ENCODE measurements at regions not wholly inside any gene's neighbourhood (a gene's known extent, or its start where the extent isn't known, plus 50 kb on each side); places are given as distances from the start of the nearest gene placed in this dataset.

DNA sequence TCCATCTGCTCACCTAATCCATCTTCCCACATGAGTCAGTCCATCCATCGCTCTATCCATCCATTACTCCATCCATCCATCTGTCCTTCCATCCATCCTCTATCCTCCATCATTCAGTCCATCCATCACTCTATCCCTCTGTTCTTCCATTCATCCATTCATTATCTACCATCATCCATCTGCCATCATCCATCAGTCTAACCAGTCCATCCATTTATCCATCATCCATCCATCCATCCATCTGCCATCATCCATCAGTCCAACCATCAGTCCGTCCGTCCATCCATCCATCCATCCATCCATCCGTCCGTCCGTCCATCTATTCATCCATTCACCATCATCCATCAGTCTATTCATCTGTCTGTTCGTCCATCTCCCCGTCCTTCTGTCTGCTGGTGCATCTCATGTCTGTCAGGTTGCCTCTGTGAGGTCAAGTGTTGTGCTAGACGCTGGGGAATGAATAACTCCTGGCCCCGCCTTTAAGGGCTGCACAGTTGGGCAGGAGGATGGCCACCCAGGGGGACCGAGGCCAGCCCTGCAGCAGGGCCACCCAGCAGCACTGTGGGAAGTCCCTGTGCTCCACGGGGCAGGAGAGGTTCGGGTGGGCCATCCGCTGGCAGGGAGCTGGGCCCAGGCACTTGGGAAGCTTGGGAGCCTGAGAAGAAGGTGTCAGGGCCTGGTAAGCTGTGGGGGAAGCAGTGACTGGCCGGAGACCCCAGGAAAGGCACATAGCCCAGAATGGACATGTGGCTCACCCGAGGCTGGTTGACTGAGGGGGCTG lies 137.1 kb downstream of the CTTN start:
- Histone ChIP-seq H3K9me3 (ENCODE audit: low read length) (no peaks in the 10 kb centered on the region), H4K20me1 (ENCODE audit: insufficient read depth) (no peaks in the 10 kb centered on the region), H3K27ac (ENCODE audit: low read length) (no peak overlapping the region), H3K36me3 (ENCODE audit: insufficient read depth, low read length) (no peaks in the 10 kb centered on the region), H3K9me2 (ENCODE audit: insufficient read depth, low read length) (no peaks in the 10 kb centered on the region), H3K79me2 (replicated peaks; ENCODE audit: insufficient read depth, low read length) (no peaks in the 10 kb centered on the region), H3K4me2 (ENCODE audit: low read length) (no peak overlapping the region), H3F3A (ENCODE audit: insufficient read depth, low read length, poor library complexity, severe bottlenecking) (no peaks in the 10 kb centered on the region), H3K9ac (ENCODE audit: low read length) (no peak overlapping the region), H3K27me3 (ENCODE audit: insufficient read depth, low read depth, low read length) (no peaks in the 10 kb centered on the region), H2AFZ (ENCODE audit: low read depth, low read length) (no peak overlapping the region), H3K4me3 (ENCODE audit: low read length) (no peak overlapping the region)
- TF ChIP-seq RAD21 (conservative IDR thresholded peaks at IDR 0.05) = no peak
- no peak for TF ChIP-seq CTCF (IDR thresholded peaks at IDR 0.05; ENCODE audit: poor library complexity, severe bottlenecking)
- no peak for TF ChIP-seq POLR2AphosphoS5 (IDR thresholded peaks at IDR 0.05)
- no peak for TF ChIP-seq REST (IDR thresholded peaks at IDR 0.05; ENCODE audit: borderline replicate concordance)
- no peak for TF ChIP-seq MXI1 (conservative IDR thresholded peaks at IDR 0.05; ENCODE audit: poor library complexity, severe bottlenecking)
- TF ChIP-seq EZH2 (IDR thresholded peaks at IDR 0.05; ENCODE audit: borderline replicate concordance, insufficient read depth, low read length, poor library complexity, severe bottlenecking) = no peak
- TF ChIP-seq TAF1 (IDR thresholded peaks at IDR 0.05; ENCODE audit: low read depth) = no peak
- TF ChIP-seq SMC3 (conservative IDR thresholded peaks at IDR 0.05; ENCODE audit: poor library complexity) = no peak
- TF ChIP-seq EP300 (conservative IDR thresholded peaks at IDR 0.05; ENCODE audit: poor library complexity, severe bottlenecking) = no peak

DNA sequence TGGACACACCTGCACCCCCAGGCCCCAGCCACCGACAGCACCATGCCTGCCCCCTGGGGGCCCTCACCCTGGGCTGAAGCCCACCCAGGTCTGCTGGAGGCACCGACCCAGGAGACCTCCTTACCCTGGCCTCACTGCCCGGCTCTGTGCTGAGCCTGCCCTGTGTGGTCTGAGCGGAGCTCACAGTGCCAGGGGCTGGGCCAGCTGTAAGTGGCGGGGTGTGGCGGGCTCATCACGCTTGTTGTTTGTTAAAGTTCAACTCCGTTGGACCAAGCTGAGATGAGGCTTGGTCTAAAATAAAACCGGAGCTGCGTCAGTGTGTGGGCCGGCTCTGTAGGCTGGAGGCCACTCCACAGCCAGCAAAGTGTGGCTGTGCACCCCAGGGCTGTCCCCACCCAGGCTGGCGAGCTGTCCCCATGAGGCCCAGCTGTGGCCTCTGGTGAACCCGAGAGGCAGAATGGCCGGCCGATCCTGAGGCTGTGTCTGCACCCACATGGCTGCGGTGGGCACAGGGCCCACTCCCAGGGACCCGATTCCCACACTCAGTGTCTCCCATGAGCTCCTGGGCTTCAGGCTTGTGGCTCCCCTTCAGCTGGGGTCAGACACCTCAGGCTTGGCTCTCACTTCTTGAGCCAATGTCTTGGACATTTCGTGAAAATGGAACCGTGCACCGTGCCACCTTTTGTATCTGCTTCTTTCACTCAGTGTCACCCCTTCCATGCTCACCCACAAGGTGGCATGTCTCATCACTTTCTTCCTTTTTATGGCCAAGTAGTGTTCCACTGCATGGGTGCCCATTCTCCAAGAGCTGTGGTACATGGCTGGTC lies 137.9 kb downstream of the CTTN start:
- TF ChIP-seq MXI1 (conservative IDR thresholded peaks at IDR 0.05; ENCODE audit: poor library complexity, severe bottlenecking) (no peak), POLR2AphosphoS5 (IDR thresholded peaks at IDR 0.05) (no peak), RAD21 (conservative IDR thresholded peaks at IDR 0.05) (no peak), SMC3 (conservative IDR thresholded peaks at IDR 0.05; ENCODE audit: poor library complexity) (no peak)
- Histone ChIP-seq H3K9ac (ENCODE audit: low read length) (no peak overlapping the region), H3K27ac (ENCODE audit: low read length) (no peak overlapping the region), H2AFZ (ENCODE audit: low read depth, low read length) (no peak overlapping the region), H3K4me3 (ENCODE audit: low read length) (no peak overlapping the region), H3K9me2 (ENCODE audit: insufficient read depth, low read length) (no peaks in the 10 kb centered on the region), H3K4me2 (ENCODE audit: low read length) (no peak overlapping the region), H4K20me1 (ENCODE audit: insufficient read depth) (no peaks in the 10 kb centered on the region), H3K27me3 (ENCODE audit: insufficient read depth, low read depth, low read length) (no peaks in the 10 kb centered on the region), H3K36me3 (ENCODE audit: insufficient read depth, low read length) (no peaks in the 10 kb centered on the region), H3F3A (ENCODE audit: insufficient read depth, low read length, poor library complexity, severe bottlenecking) (no peaks in the 10 kb centered on the region), H3K9me3 (ENCODE audit: low read length) (no peaks in the 10 kb centered on the region), H3K79me2 (replicated peaks; ENCODE audit: insufficient read depth, low read length) (no peaks in the 10 kb centered on the region)
